SK-N-SH treated with all-trans-retinoic acid at 6 μM for 48 hours (cell line): ENCODE measurements at regions not wholly inside any gene's neighbourhood (a gene's known extent, or its start where the extent isn't known, plus 50 kb on each side); places are given as distances from the start of the nearest gene placed in this dataset.
A peak's percentile ranks its signal among the peaks of the same experiment; 100 is the strongest.

Source experiments
- ATAC-seq: fragments of 200-7000 bp; cut with Tn5 transposase; 3 replicates; pipeline ENCODE4 v1.9.1; 2020; ENCODE audit warnings: mild to moderate bottlenecking, moderate library complexity
- ARNTL ChIP-seq: fragments of 450-650 bp; formaldehyde crosslinking; IDR thresholded peaks from 2 replicates; pipeline ENCODE4 v1.5.0; 2020; ENCODE audit warnings: low read depth, mild to moderate bottlenecking, moderate library complexity, borderline replicate concordance
- CSDC2 ChIP-seq: fragments of 250-450 bp; sonication (Bioruptor Pico); IDR thresholded peaks from 2 replicates; pipeline ENCODE4 v1.5.0; 2020; ENCODE audit warnings: mild to moderate bottlenecking, moderate library complexity
- ESRRG ChIP-seq: fragments of 250-450 bp; sonication (Bioruptor Pico); IDR thresholded peaks from 2 replicates; pipeline ENCODE4 v1.6.1; 2021; ENCODE audit warnings: mild to moderate bottlenecking
- GLIS3 ChIP-seq: fragments of 250-450 bp; sonication (Bioruptor Pico); IDR thresholded peaks from 2 replicates; pipeline ENCODE4 v1.5.0; 2020; ENCODE audit warnings: mild to moderate bottlenecking, moderate library complexity
- ISL1 ChIP-seq: fragments of 250-450 bp; sonication (Bioruptor Pico); IDR thresholded peaks from 2 replicates; pipeline ENCODE4 v2.1.2; 2022; ENCODE audit warnings: mild to moderate bottlenecking, moderate library complexity
- OSR1 ChIP-seq: fragments of 250-450 bp; sonication (Bioruptor Pico); IDR thresholded peaks from 2 replicates; pipeline ENCODE4 v1.8.0; 2022; ENCODE audit warnings: moderate library complexity, mild to moderate bottlenecking, inconsistent platforms
- PATZ1 ChIP-seq: fragments of 250-450 bp; sonication (Bioruptor Pico); IDR thresholded peaks from 2 replicates; pipeline ENCODE4 v1.8.0; 2020; ENCODE audit warnings: mild to moderate bottlenecking, moderate library complexity, borderline replicate concordance
- POU6F1 ChIP-seq: fragments of 250-450 bp; sonication (Bioruptor Pico); IDR thresholded peaks from 2 replicates; pipeline ENCODE4 v1.8.0; 2021; ENCODE audit warnings: low read depth, mild to moderate bottlenecking, moderate library complexity, borderline replicate concordance
- PPARA ChIP-seq: fragments of 250-450 bp; sonication (Bioruptor Pico); IDR thresholded peaks from 2 replicates; pipeline ENCODE4 v1.5.0; 2020; ENCODE audit warnings: mild to moderate bottlenecking, borderline replicate concordance
- RARB ChIP-seq: fragments of 250-450 bp; sonication (Bioruptor Pico); IDR thresholded peaks from 2 replicates; pipeline ENCODE4 v1.8.0; 2021; ENCODE audit warnings: mild to moderate bottlenecking, moderate library complexity
- SNAI2 ChIP-seq: fragments of 250-450 bp; sonication (Bioruptor Pico); IDR thresholded peaks from 2 replicates; pipeline ENCODE4 v1.5.0; 2020; ENCODE audit warnings: mild to moderate bottlenecking, moderate library complexity
- TCF4 ChIP-seq: fragments of 250-450 bp; sonication (Bioruptor Pico); IDR thresholded peaks from 2 replicates; pipeline ENCODE4 v1.8.0; 2021; ENCODE audit warnings: mild to moderate bottlenecking, moderate library complexity, borderline replicate concordance
- TOX ChIP-seq: fragments of 250-450 bp; sonication (Bioruptor Pico); IDR thresholded peaks from 2 replicates; pipeline ENCODE4 v1.8.0; 2021; ENCODE audit warnings: mild to moderate bottlenecking, moderate library complexity, borderline replicate concordance
- TSHZ2 ChIP-seq: fragments of 250-450 bp; sonication (Bioruptor Pico); IDR thresholded peaks from 2 replicates; pipeline ENCODE4 v1.5.0; 2020; ENCODE audit warnings: mild to moderate bottlenecking, moderate library complexity
- ZC3H10 ChIP-seq: fragments of 250-450 bp; sonication (Bioruptor Pico); IDR thresholded peaks from 2 replicates; pipeline ENCODE4 v1.5.1; 2021; ENCODE audit warnings: mild to moderate bottlenecking, moderate library complexity
- ZFP30 ChIP-seq: fragments of 450-650 bp; formaldehyde crosslinking; IDR thresholded peaks from 2 replicates; pipeline ENCODE4 v1.5.0; 2022; ENCODE audit warnings: mild to moderate bottlenecking, moderate library complexity
- ZNF565 ChIP-seq: fragments of 450-650 bp; formaldehyde crosslinking; conservative IDR thresholded peaks from 2 replicates; pipeline ENCODE4 v1.5.0; 2020; ENCODE audit warnings: low read depth, mild to moderate bottlenecking, moderate library complexity
- ZNF70 ChIP-seq: fragments of 450-650 bp; formaldehyde crosslinking; IDR thresholded peaks from 2 replicates; pipeline ENCODE4 v1.5.0; 2020; ENCODE audit warnings: mild to moderate bottlenecking, moderate library complexity

DNA sequence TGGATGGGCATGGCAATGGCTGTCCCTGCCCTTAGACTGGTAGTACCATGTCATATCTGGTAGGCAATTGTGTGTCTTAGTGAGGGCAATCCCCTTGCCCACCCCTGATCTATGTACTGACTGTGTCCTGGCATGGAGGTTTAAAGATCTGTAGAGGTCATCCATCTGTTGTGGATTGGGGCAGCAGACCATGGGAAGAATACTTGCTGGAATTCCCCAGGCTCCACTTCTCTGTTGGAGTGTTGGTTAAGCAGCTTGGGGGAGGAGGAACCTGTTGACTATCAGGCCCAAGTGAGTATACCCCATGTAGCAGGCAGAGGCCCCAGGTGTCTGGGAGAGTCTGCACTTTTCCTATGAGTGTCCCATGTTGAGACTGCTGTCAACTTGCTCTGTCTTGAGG, 246.7 kb upstream of the DIPK2B start (continued):
- TF ChIP-seq TSHZ2 (CRISPR knock-in tag) (no peak), RARB (CRISPR knock-in tag) (no peak), PATZ1 (CRISPR knock-in tag) (no peak), ZC3H10 (CRISPR knock-in tag) (no peak)

GRCh38 chrX:45445745-45446412, 245.2 kb upstream of the DIPK2B start:
- ATAC-seq = peak; percentile 86
- TF ChIP-seq ESRRG (CRISPR knock-in tag) (no peak), ZNF70 (CRISPR knock-in tag) (no peak), RARB (CRISPR knock-in tag) (peak; percentile 65; the same call in 1 of the 2 replicates), OSR1 (CRISPR knock-in tag) (no peak), GLIS3 (CRISPR knock-in tag) (no peak), ISL1 (CRISPR knock-in tag) (peak; percentile 91), POU6F1 (CRISPR knock-in tag) (peak; percentile 71; the same call in 1 of the 2 replicates), ZC3H10 (CRISPR knock-in tag) (peak; percentile 56), TOX (peak; percentile 87; the same call in 1 of the 2 replicates), PATZ1 (CRISPR knock-in tag) (peak; percentile 32; the same call in 1 of the 2 replicates)

GRCh38 chrX:45437186-45437585, 236.5 kb upstream of the DIPK2B start:
- no peak for TF ChIP-seq PPARA (CRISPR knock-in tag)
- no peak for TF ChIP-seq OSR1 (CRISPR knock-in tag)
- no peak for TF ChIP-seq ZFP30
- no peak for TF ChIP-seq ZNF565 (CRISPR knock-in tag)
- no peak for TF ChIP-seq TOX
- no peak for TF ChIP-seq TCF4 (CRISPR knock-in tag)
- TF ChIP-seq RARB (CRISPR knock-in tag) = no peak
- no peak for TF ChIP-seq PATZ1 (CRISPR knock-in tag)
- TF ChIP-seq TSHZ2 (CRISPR knock-in tag) = no peak
- TF ChIP-seq CSDC2 (CRISPR knock-in tag) = no peak
- TF ChIP-seq SNAI2 (CRISPR knock-in tag) = no peak
- no peak for TF ChIP-seq ARNTL (CRISPR knock-in tag)
- TF ChIP-seq GLIS3 (CRISPR knock-in tag) = no peak
- no peak for ATAC-seq
